Stimulated activated CD4-positive, alpha-beta T cell treated with anti-CD3 and anti-CD28 coated beads, TNF-alpha, amount 100 ng/mL, for 48 hours (primary cell): ENCODE measurements at regions not wholly inside any gene's neighbourhood (a gene's known extent, or its start where the extent isn't known, plus 50 kb on each side); places are given as distances from the start of the nearest gene placed in this dataset.

ENCODE experiments used
- DNase-seq, 3 donors: peaks; one replicate each; pipeline ENCODE4 v3.0.0-alpha.2; 2020; ENCODE audit warnings: low read depth in 3 of 3

DNA sequence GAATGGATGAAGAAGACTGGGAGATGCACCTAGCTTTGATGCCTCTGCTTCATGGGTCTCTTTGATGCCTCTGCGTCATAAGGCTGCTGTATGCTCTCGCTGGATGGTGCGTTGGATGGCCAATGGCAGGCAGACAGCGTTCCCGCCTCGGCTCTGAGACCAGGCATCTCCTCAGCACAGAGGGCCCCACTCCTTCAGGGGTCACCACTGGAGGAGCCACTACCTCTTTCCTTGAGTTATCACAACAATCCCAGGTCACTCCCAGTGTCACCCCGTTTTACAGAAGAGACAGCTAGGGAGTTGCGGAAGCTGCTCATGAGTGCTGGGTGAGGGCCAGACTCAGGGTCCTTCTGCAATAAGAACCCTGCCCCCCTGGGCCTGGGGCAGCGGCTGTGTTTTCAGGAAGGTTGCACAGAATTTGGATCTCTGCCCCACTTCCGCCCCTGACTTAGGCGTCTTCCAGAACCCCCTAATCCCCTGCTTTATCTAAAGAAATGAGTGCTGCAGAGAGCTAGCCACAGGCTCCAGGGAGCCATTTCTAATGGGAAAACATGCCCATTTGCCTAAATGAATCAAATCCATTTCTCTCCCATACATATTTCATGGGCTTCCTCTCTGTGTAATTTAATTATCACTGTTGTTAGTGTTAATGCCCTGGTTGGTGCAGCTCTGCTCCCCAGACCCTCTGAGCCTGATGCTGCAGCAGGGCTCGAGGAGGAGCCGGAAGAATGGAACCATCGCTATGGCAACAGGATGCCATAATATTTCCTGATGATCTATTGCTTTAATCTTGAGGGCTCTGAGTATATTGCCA, 131.8 kb upstream of the HS6ST1 start:
- DNase-seq: no peak

- no peak for DNase-seq
Observed at GRCh38 chr2:128451084-128452023, 132.7 kb upstream of the HS6ST1 start.

GRCh38 chr2:128452024-128452411, 133.3 kb upstream of the HS6ST1 start:
- no peak for DNase-seq

DNA sequence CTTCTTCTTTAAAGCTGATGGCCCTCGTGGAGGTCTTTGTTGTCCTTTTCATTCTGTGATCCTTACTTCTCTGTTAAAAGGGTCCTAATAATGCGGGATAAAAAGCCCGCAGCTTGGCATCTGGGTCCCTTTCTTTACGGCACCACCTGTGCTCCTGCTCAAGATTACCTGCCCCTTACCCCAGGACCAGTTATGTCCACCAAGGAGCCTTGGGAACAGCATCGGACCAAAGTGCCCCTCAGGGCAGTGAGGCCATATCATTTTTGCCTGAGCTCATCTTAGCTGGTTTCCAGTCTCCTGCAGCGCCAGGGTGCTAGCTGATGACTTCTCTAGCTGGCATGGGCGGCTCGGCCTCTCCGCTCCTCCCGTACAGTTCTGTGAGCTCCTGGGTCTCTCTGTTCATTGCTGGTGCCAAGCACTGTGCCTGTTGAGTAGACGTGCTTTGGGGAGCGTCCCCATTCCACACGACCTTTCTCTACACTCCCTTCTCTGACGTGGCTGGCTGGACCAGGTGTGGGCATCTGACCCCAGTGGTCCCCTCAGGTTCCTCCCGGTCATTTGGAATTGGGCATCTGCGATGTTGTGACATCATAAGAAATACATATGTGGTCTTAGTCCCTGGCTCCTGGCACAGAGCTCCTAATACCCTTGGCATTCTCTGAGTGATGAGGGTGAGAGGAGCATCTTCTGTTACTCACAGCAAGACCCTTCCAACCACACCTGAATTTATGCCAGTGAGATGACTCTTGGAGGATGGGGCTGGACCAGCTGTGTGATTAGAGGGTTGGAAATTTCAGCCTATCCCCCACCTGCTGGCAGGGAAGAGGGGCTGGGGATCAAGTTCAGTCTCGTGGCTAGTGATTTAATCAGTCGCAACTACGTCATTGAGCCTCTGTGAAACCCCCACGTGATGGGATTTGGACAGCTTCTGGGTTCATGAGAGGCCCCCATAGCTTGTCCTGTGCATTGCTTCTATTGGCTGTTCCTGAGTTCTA, 134.2 kb upstream of the HS6ST1 start:
- DNase-seq: no peak

DNA sequence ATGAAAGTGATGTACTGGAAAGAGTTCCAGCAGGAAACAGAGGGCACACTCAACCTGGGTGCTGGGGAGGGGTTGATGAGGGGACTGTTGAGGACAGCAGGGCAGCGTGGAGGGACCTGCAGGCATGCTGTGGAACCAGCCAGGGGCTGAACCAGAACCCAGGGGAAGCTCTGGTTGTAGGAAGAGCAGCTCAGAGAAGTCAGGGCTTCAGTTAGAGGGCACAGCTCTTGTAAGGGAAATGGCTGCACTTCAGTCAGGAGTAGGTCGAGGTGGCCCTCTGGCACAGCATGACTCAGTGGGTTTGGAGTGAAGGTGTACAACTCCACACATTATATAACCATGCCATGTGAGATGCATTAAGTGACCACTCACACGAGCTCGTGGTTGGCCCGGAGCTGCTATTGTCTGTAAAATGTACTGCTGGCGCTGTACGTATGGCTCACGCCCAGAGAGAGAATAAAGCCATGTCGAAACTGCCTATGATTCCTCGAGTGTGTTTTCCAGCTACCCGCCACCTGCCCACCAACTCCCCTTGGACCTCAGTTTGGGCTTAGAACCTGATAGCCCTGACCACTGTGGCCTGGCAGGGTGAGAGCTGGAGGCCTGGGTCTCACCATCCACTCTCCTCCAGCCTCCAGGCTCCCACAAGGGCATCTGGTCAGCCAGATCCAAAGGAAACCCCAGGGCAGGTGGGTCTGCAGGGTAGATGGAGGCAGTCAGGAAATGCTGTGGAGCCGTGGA, 136.5 kb upstream of the HS6ST1 start:
- no peak for DNase-seq

- no peak for DNase-seq
Observed at GRCh38 chr2:128455721-128456050, 137.0 kb upstream of the HS6ST1 start.

DNA sequence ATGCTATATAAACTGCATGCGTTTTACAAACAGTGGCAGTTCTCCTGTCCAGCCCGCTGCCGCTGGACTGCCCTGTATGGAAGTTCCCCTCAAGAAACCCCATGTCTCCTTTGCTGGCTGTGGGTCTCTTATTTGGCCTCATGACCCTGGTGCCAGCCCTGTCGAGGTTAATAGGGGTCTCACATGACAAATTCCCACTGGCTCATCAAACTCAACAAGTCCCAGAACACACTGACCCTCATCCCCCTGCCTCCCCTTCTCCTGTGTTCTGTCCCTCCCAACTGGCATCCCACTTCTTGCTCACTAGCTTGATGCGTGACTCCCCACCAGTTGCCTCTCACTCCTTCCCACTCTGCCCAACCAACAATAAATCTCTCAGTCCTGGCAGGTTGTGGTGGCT, 137.6 kb upstream of the HS6ST1 start:
- DNase-seq: no peak

DNA sequence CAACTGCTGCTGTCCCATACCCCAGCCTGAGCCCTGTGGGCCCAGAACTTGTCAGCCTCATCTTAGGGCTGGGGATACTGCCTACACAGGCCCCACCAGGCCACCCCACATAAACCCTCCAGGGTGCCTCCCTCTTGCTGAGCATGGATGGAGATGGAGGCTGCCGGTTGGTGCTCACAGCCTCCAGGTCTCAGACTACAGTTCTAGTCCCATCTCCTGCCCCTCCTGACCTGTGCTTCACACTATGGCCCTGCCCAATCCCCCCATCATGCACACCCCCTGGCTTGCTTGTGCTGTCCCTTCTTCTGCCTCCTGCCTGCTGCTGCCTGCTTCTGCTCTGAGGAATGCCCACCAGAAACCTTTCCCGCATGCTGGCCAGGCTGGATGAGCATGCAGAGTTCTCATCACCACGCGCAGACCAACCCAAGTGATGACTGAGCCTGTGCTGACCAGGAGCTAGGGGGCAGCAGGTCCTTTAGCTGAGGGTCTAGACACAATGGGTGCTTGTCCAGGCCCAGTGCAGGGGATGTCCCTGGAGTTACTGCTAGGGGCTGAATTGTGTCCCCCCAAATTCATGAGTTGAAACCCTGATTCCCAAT, 138.4 kb upstream of the HS6ST1 start:
- DNase-seq: no peak

- no peak for DNase-seq
Observed at GRCh38 chr2:128457716-128458115, 139.0 kb upstream of the HS6ST1 start.

DNA sequence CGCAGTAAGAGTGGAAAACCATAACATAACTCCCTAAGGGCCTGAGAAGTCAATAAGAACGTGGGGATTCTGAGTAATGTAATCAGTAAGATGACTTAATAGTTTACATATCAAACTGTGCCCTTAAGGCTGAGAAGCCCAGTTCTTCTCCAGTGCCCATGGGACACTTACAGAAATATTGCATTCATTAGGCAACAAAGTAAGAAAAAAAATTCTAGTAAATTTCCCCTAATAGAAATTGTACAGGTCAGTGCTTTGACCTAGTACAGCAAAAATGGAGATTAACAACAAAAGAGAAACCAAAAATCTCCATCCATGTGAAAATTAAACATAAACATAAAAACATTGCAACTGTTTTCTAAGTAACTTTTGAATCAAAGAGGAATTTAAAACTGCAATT, 139.8 kb upstream of the HS6ST1 start:
- no peak for DNase-seq

GRCh38 chr2:128464456-128464855, 145.8 kb upstream of the HS6ST1 start:
- DNase-seq: no peak

- DNase-seq: no peak
Observed at GRCh38 chr2:128465246-128466170, 146.8 kb upstream of the HS6ST1 start.

DNA sequence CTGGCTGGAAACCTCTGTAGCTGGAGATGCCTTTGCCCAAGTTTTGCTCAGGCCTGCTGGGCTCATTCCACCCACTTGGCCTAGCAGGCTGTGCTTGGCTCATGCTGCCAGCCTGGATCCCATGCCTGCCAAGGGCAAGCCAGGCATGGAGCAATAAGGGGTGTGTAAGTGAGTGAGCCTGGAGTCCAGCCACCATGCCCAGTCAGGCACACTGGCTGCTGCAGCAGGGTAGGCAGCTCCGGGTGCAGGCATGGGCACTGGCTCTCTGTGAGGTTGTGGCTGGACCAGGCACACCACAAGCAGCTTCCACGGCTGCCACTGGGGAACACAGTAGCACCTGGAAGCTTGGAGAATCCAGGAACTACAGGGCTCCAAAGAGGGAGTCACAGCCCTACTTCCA, 147.7 kb upstream of the HS6ST1 start:
- no peak for DNase-seq

GRCh38 chr2:128466776-128467175, 148.1 kb upstream of the HS6ST1 start:
- DNase-seq: no peak

DNA sequence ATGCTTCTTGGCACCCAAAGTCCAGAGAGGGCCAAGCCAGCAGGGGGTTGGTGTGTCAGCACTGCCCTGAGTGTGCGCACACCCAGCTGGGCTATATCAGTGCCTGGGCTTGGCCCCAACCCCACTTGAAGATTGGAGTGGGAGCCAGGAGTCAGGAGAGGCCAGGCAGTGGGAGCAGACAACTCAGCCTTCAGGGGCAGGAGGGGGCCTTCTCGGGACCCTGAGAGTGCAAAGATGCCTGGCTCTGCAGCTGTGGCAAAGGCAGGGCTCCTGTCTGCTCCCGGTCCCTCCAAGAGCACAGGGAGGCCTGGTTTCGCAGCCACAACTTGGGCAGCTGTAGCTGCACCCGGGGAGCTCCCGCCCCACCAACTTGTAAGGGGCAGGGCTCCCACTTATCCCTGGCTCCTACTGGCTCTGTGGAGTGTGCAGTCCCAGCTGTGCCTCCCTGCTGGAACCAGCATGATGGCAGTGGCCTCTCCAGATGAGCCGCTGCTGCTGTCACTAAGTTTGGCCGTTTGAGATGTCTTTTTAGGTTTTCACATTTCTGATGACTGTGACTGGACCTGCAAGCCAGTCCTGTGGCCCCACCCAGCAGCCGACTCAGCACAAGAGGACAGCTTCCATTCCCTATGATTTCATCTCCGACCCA, 148.8 kb upstream of the HS6ST1 start:
- no peak for DNase-seq

- DNase-seq: no peak
Observed at GRCh38 chr2:128468186-128468920, 149.7 kb upstream of the HS6ST1 start.

DNA sequence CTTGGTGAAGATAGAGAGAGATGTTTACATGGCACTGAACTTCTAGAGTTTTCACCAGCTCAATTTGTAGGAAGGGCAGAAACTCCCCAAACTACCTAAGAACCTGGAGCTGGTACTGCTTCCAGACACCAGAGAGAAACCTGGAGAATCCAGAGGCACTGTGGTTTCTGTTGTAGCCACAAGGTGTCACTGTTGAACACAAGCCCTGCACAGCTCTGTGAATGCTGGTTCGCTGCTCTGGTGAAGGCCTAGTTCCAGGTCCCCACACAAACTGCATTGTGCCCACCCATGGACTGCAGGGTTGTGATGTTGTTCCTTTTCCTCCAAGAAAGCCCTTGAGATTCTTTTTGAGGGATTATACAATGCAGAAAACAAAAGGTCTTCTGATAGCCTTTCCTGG, 150.5 kb upstream of the HS6ST1 start:
- no peak for DNase-seq

DNA sequence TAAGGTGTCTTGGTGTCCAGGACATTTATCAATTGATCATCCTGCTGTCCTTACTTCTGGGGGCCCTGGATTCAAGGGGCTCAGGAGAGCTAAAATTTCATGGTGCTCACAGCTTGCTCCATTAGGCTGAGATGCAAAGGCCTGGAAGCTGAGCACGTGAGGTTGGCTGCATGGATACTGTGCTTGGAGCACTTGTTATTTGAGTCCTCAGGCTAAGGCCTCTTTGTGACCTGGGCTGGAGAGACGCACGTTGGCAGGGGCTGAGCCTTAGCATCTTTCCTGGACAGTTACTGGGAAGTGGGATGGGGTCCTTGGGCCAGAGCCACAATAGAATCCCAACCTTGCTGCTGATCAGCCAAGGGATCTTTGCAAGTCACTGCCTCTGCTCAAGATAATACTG, 151.2 kb upstream of the HS6ST1 start:
- no peak for DNase-seq
